ENCODE measurements at regions not wholly inside any gene's neighbourhood (a gene's known extent, or its start where the extent isn't known, plus 50 kb on each side); places are given as distances from the start of the nearest gene placed in this dataset.
"Not testable (repeated sequence)": the region's sequence is repeated elsewhere in the genome, so short reads cannot be mapped to it uniquely, and the experiment has no call there.

DNA sequence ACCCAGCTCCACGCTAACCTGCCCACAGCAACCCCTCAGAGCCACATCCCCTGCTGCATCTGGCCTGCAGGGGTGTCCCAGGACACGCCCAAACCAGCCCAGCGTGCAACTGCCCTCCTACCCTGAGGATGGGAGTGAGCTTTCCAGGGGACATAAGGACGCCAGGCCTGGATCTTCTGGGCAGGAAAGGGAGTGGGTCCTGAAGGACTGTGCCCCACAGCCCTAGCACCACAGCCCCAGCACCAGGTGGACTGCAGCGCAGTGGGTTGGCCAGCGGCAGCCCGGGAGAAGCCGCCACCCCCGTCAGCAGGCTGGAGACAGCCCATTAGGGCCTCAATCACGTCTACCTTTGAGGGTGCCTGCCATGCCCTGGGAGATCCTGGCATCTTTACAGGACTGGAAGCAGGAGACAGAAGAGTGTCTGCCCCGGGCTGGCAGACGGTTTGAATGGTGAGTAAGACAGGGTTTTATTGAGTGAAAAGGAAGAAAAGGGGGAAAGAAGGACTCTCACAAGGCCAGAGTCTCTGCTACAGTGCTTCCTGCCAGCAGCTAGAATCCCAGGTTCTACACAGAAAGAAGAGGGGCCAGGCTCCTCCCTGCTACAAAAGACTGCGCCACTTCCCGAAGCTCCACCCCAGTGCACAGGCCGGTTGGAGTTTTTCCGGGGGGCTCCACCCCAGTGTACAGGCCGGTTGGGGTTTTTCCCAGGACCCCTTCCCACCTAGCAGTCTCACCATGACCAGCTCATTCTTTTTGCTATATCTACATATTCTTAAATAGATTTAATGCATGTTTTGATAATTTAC, 69.8 kb upstream of the KCTD7 start:
- no peak overlapping the region for H3K27ac ChIP-seq

DNA sequence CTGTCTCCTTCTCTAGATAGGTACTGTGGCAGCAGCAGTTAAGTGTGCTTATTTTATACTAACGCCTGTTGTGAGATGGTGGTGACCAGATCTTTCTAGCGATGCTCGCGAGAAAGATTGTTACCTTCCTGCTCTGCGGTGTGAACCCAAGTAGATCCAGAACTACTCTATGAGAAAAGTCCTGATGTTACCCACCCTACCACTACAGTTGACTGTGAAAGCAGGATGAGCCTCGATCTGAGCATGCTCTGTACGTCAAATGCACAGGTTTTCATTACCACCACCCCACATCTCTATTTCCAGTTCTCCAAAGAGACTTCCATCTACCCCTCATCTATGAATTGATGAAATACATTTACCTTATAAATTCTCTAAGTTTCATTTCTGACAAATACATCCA, 64.6 kb upstream of the KCTD7 start:
- intact Hi-C loops (cut with DNase I) = no loop called here
- H3K4me1 ChIP-seq = peaks cover 0 to 2% (median 0%) of the 10 kb centered on the region in 3 donors
- no peaks in the 10 kb centered on the region for H3K9me3 ChIP-seq
- H3K27me3 ChIP-seq = no peaks in the 10 kb centered on the region
- TF ChIP-seq, protein P1, sequence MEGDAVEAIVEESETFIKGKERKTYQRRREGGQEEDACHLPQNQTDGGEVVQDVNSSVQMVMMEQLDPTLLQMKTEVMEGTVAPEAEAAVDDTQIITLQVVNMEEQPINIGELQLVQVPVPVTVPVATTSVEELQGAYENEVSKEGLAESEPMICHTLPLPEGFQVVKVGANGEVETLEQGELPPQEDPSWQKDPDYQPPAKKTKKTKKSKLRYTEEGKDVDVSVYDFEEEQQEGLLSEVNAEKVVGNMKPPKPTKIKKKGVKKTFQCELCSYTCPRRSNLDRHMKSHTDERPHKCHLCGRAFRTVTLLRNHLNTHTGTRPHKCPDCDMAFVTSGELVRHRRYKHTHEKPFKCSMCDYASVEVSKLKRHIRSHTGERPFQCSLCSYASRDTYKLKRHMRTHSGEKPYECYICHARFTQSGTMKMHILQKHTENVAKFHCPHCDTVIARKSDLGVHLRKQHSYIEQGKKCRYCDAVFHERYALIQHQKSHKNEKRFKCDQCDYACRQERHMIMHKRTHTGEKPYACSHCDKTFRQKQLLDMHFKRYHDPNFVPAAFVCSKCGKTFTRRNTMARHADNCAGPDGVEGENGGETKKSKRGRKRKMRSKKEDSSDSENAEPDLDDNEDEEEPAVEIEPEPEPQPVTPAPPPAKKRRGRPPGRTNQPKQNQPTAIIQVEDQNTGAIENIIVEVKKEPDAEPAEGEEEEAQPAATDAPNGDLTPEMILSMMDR (IDR thresholded peaks at IDR 0.05) = no peak
- no peak for TF ChIP-seq POLR2A (IDR thresholded peaks at IDR 0.05)
- no peak overlapping the region for H3K27ac ChIP-seq
- 92 to 97% methylated on average over 7 of the region's 7 CpGs for WGBS, 2 donors
- DNase-seq = no peak
- peaks cover 0 to 80% (median 0%) of the 10 kb centered on the region in 3 donors for H3K36me3 ChIP-seq
- no peak overlapping the region for H3K4me3 ChIP-seq

More for the DNA sequence above, 69.8 kb upstream of the KCTD7 start:
- Histone ChIP-seq H3K36me3 (peaks cover 7 to 88% (median 13%) of the 10 kb centered on the region in 3 donors), H3K4me3 (no peak overlapping the region), H3K9me3 (no peaks in the 10 kb centered on the region), H3K4me1 (peaks cover 0 to 20% (median 0%) of the 10 kb centered on the region in 3 donors), H3K27me3 (no peaks in the 10 kb centered on the region)
- no peak for DNase-seq
- intact Hi-C loops (cut with DNase I) = no loop called here
- no peak for TF ChIP-seq POLR2A (IDR thresholded peaks at IDR 0.05)
- TF ChIP-seq, protein P1 (IDR thresholded peaks at IDR 0.05) = no peak
- WGBS, 2 donors = 55 to 71% methylated on average over 6 to 9 of the region's 17 CpGs

DNA sequence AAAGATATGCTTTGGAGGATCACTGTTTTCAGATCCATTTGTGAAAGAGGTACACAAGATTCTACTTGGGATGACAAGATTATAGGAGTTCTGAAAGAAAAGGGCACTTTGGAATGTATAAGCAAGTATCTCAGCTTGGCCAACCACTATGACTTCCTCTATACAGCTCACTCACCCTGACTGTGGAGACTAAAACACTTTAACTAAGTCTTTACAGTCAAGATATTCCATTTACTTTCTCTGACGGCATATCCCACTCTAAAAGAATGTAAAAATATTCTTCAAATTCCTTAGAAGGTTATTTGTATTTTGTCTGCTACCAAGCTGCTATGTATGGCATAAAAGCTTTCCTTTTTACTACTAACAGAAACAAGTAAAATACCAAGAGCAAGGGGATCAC, 58.5 kb upstream of the KCTD7 start:
- H3K4me1 ChIP-seq; H3K27me3 ChIP-seq; H3K4me3 ChIP-seq; H3K27ac ChIP-seq; H3K9me3 ChIP-seq; DNase-seq; intact Hi-C loops (cut with DNase I): not testable (repeated sequence)
- WGBS, 2 donors = 80 to 94% methylated on average over 1 of the region's 1 CpG
- peaks cover 0 to 82% (median 0%) of the 10 kb centered on the region in 3 donors for H3K36me3 ChIP-seq

DNA sequence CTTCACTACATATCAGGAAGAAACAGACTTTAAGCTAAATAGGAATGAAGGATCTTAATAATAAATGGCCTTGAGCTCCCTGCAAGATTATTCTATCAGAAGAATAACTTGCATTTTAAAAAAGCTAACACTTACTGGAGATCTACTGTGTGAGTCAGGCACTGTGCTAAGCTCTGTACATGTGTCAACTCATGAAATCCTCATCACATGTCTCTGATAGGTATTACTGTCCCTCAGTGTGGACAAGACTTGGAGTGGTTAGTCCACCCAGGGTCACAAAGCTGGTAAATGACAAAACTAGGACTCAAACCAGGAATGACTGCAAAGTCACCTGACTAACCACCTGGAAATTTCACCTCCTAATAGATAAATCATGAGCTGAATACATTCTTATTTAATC, 57.1 kb upstream of the KCTD7 start:
- peaks cover 0 to 4% (median 0%) of the 10 kb centered on the region in 3 donors for H3K4me1 ChIP-seq
- TF ChIP-seq POLR2A (IDR thresholded peaks at IDR 0.05) = no peak
- TF ChIP-seq, protein P1 (IDR thresholded peaks at IDR 0.05) = no peak
- H3K27me3 ChIP-seq = no peaks in the 10 kb centered on the region
- no peak overlapping the region for H3K27ac ChIP-seq
- H3K4me3 ChIP-seq = no peak overlapping the region
- peaks cover 0 to 85% (median 0%) of the 10 kb centered on the region in 3 donors for H3K36me3 ChIP-seq
- intact Hi-C loops (cut with DNase I) = no loop called here
- DNase-seq = no peak
- no peaks in the 10 kb centered on the region for H3K9me3 ChIP-seq

GRCh38 chr7:66573782-66574495, 54.7 kb upstream of the KCTD7 start:
- H3K9me3 ChIP-seq; H3K27me3 ChIP-seq; intact Hi-C loops (cut with DNase I); DNase-seq; H3K4me3 ChIP-seq; H3K27ac ChIP-seq: not testable (repeated sequence)
- Histone ChIP-seq H3K4me1 (peaks cover 0 to 19% (median 5%) of the 10 kb centered on the region in 3 donors), H3K36me3 (peaks cover 0 to 73% (median 0%) of the 10 kb centered on the region in 3 donors)
- 86 to 88% methylated on average over 9 of the region's 9 CpGs for WGBS, 2 donors

GRCh38 chr7:66574768-66575167, 53.9 kb upstream of the KCTD7 start:
- H3K4me3 ChIP-seq; DNase-seq; intact Hi-C loops (cut with DNase I); H3K27ac ChIP-seq; H3K9me3 ChIP-seq; H3K27me3 ChIP-seq: not testable (repeated sequence)
- 83 to 98% methylated on average over 5 of the region's 5 CpGs for WGBS, 2 donors
- Histone ChIP-seq H3K36me3 (peaks cover 0 to 65% (median 0%) of the 10 kb centered on the region in 3 donors), H3K4me1 (peaks cover 0 to 19% (median 5%) of the 10 kb centered on the region in 3 donors)
